Cardiac muscle cell (in vitro differentiated cells and primary cell): ENCODE measurements at regions not wholly inside any gene's neighbourhood (a gene's known extent, or its start where the extent isn't known, plus 50 kb on each side); places are given as distances from the start of the nearest gene placed in this dataset.

Experiments used
- DNase-seq, 2 donors: peaks; one replicate each; pipeline versions ENCODE4 v3.0.0 to v3.0.0-alpha.2; 2010 to 2017; ENCODE audit warnings: low read depth in 1 of 2, low spot score in 1 of 2
- H3K27ac ChIP-seq: fragments of 200-600 bp; sonication (generic); 2 replicates; pipeline ENCODE4 v1.5.1; 2016
- H3K27me3 ChIP-seq: fragments of 200-600 bp; sonication (generic); 2 replicates; pipeline ENCODE4 v1.6.0; 2016; ENCODE audit warnings: control low read depth
- H3K36me3 ChIP-seq: fragments of 200-600 bp; sonication (generic); 2 replicates; pipeline ENCODE4 v1.5.1; 2016; ENCODE audit warnings: control low read depth
- H3K4me1 ChIP-seq: fragments of 200-600 bp; sonication (generic); 2 replicates; pipeline ENCODE4 v1.8.1; 2017; ENCODE audit warnings: low read depth, mild to moderate bottlenecking, mixed run types
- H3K4me3 ChIP-seq: fragments of 200-600 bp; sonication (generic); 2 replicates; pipeline ENCODE4 v1.5.1; 2016; ENCODE audit warnings: mild to moderate bottlenecking
- H3K9me3 ChIP-seq: fragments of 200-600 bp; sonication (generic); 2 replicates; pipeline ENCODE4 v1.5.1; 2017; ENCODE audit warnings: low read depth, mild to moderate bottlenecking, control low read depth
- CTCF ChIP-seq: IDR thresholded peaks from 2 replicates; pipeline ENCODE4 v1.5.1; 2012; ENCODE audit warnings: low read depth, mild to moderate bottlenecking, low read length

GRCh38 chr6:50259903-50260302 is 210.2 kb upstream of the DEFB112 start:
- Histone ChIP-seq H3K27me3 (peaks cover 4% of the 10 kb centered on the region), H3K4me3 (no peak overlapping the region), H3K36me3 (no peaks in the 10 kb centered on the region), H3K9me3 (no peaks in the 10 kb centered on the region), H3K27ac (no peak overlapping the region), H3K4me1 (no peaks in the 10 kb centered on the region)
- no peak for DNase-seq
- no peak for TF ChIP-seq CTCF

- no peak overlapping the region for H3K4me3 ChIP-seq
- peaks cover 4% of the 10 kb centered on the region for H3K27me3 ChIP-seq
- DNase-seq = peak in 1 of 2 donors; percentile 49
- peaks cover 11% of the 10 kb centered on the region for H3K4me1 ChIP-seq
- TF ChIP-seq CTCF = no peak
- H3K27ac ChIP-seq = no peak overlapping the region
- H3K9me3 ChIP-seq = no peaks in the 10 kb centered on the region
- H3K36me3 ChIP-seq = no peaks in the 10 kb centered on the region
Measured at GRCh38 chr6:50264995-50265571, 215.4 kb upstream of the DEFB112 start.

GRCh38 chr6:50270415-50270814 is 220.7 kb upstream of the DEFB112 start:
- no peak for DNase-seq
- no peaks in the 10 kb centered on the region for H3K9me3 ChIP-seq
- no peak overlapping the region for H3K4me3 ChIP-seq
- no peak overlapping the region for H3K27ac ChIP-seq
- TF ChIP-seq CTCF = no peak
- H3K27me3 ChIP-seq = no peaks in the 10 kb centered on the region
- H3K4me1 ChIP-seq = peaks cover 11% of the 10 kb centered on the region
- no peaks in the 10 kb centered on the region for H3K36me3 ChIP-seq

- H3K9me3 ChIP-seq = no peaks in the 10 kb centered on the region
- TF ChIP-seq CTCF = no peak
- no peak overlapping the region for H3K27ac ChIP-seq
- H3K27me3 ChIP-seq = no peaks in the 10 kb centered on the region
- no peak overlapping the region for H3K4me3 ChIP-seq
- H3K4me1 ChIP-seq = peaks cover 11% of the 10 kb centered on the region
- H3K36me3 ChIP-seq = no peaks in the 10 kb centered on the region
- DNase-seq = no peak
Measured at GRCh38 chr6:50271266-50271665, 221.5 kb upstream of the DEFB112 start.

GRCh38 chr6:50271817-50272216 is 222.1 kb upstream of the DEFB112 start:
- Histone ChIP-seq H3K27me3 (no peaks in the 10 kb centered on the region), H3K27ac (no peak overlapping the region), H3K4me1 (peaks cover 12% of the 10 kb centered on the region), H3K4me3 (no peak overlapping the region), H3K36me3 (no peaks in the 10 kb centered on the region), H3K9me3 (no peaks in the 10 kb centered on the region)
- DNase-seq = no peak
- no peak for TF ChIP-seq CTCF

- Histone ChIP-seq H3K9me3 (no peaks in the 10 kb centered on the region), H3K36me3 (no peaks in the 10 kb centered on the region), H3K4me1 (peaks cover 19% of the 10 kb centered on the region), H3K27ac (no peak overlapping the region), H3K4me3 (no peak overlapping the region), H3K27me3 (no peaks in the 10 kb centered on the region)
- no peak for DNase-seq
- no peak for TF ChIP-seq CTCF
Measured at GRCh38 chr6:50272611-50273010, 222.9 kb upstream of the DEFB112 start.
